Common myeloid progenitor, CD34-positive (primary cell): ENCODE measurements at regions not wholly inside any gene's neighbourhood (a gene's known extent, or its start where the extent isn't known, plus 50 kb on each side); places are given as distances from the start of the nearest gene placed in this dataset.
A peak's percentile ranks its signal among the peaks of the same experiment; 100 is the strongest.

Experiments used
- CTCF ChIA-PET: fragments of 350-600 bp; sonication (Branson Sonifier 250); formaldehyde crosslinking; loops from one replicate; lab custom pipeline; 2021; ENCODE audit warnings: antibody characterized with exemption; lab: Charles Lee
- POLR2A ChIA-PET: fragments of 350-600 bp; sonication (Branson Sonifier 250); formaldehyde crosslinking; loops from one replicate; lab custom pipeline; 2021; ENCODE audit warnings: antibody characterized with exemption; lab: Charles Lee
- DNase-seq, 3 donors: peaks; one replicate each; pipeline versions ENCODE4 v3.0.0 to v3.0.0-alpha.2; 2013
- H3K27ac ChIP-seq, 2 experiments: 1 replicate in 1 of 2; 2 replicates in 1 of 2; pipeline ENCODE4 v1.7.0; 2013; ENCODE audit warnings: inconsistent platforms in 2 of 2, low read length in 2 of 2, mild to moderate bottlenecking in 2 of 2, low read depth in 1 of 2, moderate library complexity in 1 of 2; ENCODE audit not compliant: severe bottlenecking in 2 of 2, insufficient read depth in 1 of 2, poor library complexity in 1 of 2
- H3K27me3 ChIP-seq, 5 experiments: replicated peaks in 2 of 5; 1 replicate in 3 of 5; 2 replicates in 2 of 5; pipeline versions ENCODE4 v1.6.1 to v1.7.0; 2013; ENCODE audit warnings: low read length in 4 of 5, mild to moderate bottlenecking in 2 of 5, moderate library complexity in 2 of 5, inconsistent platforms in 1 of 5; ENCODE audit not compliant: insufficient read depth in 5 of 5, control insufficient read depth in 4 of 5
- H3K36me3 ChIP-seq, 4 experiments: 1 replicate in 2 of 4; 2 replicates in 2 of 4; pipeline versions ENCODE4 v1.6.1 to v1.7.0; 2013; ENCODE audit warnings: low read length in 3 of 4, control low read depth in 1 of 4, mild to moderate bottlenecking in 1 of 4; ENCODE audit not compliant: control insufficient read depth in 4 of 4, insufficient read depth in 4 of 4
- H3K4me1 ChIP-seq, 4 experiments: 1 replicate in 3 of 4; 2 replicates in 1 of 4; pipeline versions ENCODE4 v1.6.1 to v1.7.1; 2013; ENCODE audit warnings: low read length in 3 of 4, mild to moderate bottlenecking in 3 of 4, control low read depth in 1 of 4, inconsistent platforms in 1 of 4, moderate library complexity in 1 of 4; ENCODE audit not compliant: control insufficient read depth in 4 of 4, insufficient read depth in 4 of 4; ENCODE audit errors: control extremely low read depth in 1 of 4
- H3K4me3 ChIP-seq, 7 experiments: 1 replicate in 4 of 7; 2 replicates in 3 of 7; pipeline versions ENCODE4 v1.5.1 to v1.7.0; 2013; ENCODE audit warnings: mild to moderate bottlenecking in 7 of 7, low read length in 6 of 7, moderate library complexity in 6 of 7, inconsistent platforms in 2 of 7, low read depth in 2 of 7, control low read depth in 1 of 7; ENCODE audit not compliant: insufficient read depth in 4 of 7, control insufficient read depth in 1 of 7; ENCODE audit errors: extremely low read depth in 1 of 7
- H3K9me3 ChIP-seq, 5 experiments: 1 replicate in 4 of 5; 2 replicates in 1 of 5; pipeline versions ENCODE4 v1.6.1 to v1.7.1; 2013; ENCODE audit warnings: low read length in 4 of 5, mild to moderate bottlenecking in 2 of 5, inconsistent platforms in 1 of 5, low read depth in 1 of 5, moderate library complexity in 1 of 5; ENCODE audit not compliant: control insufficient read depth in 4 of 5, insufficient read depth in 2 of 5; ENCODE audit errors: control extremely low read depth in 1 of 5
- WGBS: methylation state at CpG from one replicate; pipeline ENCODE4 v1.1.5; 2013; ENCODE audit not compliant: insufficient coverage; 5-methylcytosine and 5-hydroxymethylcytosine counted together

DNA sequence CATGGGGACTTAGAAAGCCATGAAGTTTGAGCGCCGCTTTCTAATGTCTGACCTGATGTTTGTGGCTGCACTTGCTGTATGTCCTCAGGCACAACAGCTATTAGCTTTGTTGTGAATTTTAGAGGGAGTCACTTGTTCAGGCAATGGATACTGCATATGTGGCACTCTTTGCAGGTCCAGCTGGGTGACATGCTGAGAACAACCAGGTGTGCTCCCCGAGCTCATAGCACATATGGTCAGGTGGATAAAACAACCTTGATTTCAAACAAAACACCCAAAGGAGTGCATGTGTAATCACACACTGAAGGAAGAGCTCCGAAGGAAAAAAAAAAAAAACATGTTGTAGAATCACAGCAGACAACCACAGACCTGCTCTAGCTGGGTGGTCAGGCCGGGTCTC, 178.6 kb downstream of the BACH1 start:
- CTCF ChIA-PET: interaction anchor here (1.2 to 5.5 kb wide), 6 partner anchors 10 to 566 kb away, joined by 3 to 45 read pairs (median 4); no protein-coding TSS in a partner anchor
- Histone ChIP-seq H3K4me1 (peaks cover 0 to under 1% (median 0%) of the 10 kb centered on the region in 4 experiments), H3K27ac (no peak overlapping the region)

GRCh38 chr21:29477941-29478340, 179.2 kb downstream of the BACH1 start:
- POLR2A ChIA-PET: no interaction called here
- Histone ChIP-seq H3K4me3 (no peak overlapping the region), H3K27ac (no peak overlapping the region), H3K27me3 (peaks cover 0 to 28% (median 11%) of the 10 kb centered on the region in 5 experiments), H3K9me3 (peaks cover 0 to 4% (median 0%) of the 10 kb centered on the region in 5 experiments), H3K36me3 (no peaks in the 10 kb centered on the region), H3K4me1 (peaks cover 0 to 4% (median 2%) of the 10 kb centered on the region in 4 experiments)
- DNase-seq: peak in 2 of 3 donors; percentile 17 to 21
- CTCF ChIA-PET: interaction anchor here (1.2 to 5.5 kb wide), 6 partner anchors 9 to 566 kb away, joined by 3 to 45 read pairs (median 4); no protein-coding TSS in a partner anchor
- 94% methylated on average over 5 of the region's 5 CpGs for WGBS

More for the DNA sequence above, 178.6 kb downstream of the BACH1 start:
- Histone ChIP-seq H3K36me3 (no peaks in the 10 kb centered on the region), H3K27me3 (peaks cover 0 to 28% (median 11%) of the 10 kb centered on the region in 5 experiments), H3K9me3 (peaks cover 0 to 4% (median 0%) of the 10 kb centered on the region in 5 experiments), H3K4me3 (no peak overlapping the region)
- DNase-seq: no peak
- POLR2A ChIA-PET: interaction anchor here (0.5 kb wide), 1 partner anchor 372 kb away, joined by 3 read pairs; no protein-coding TSS in a partner anchor
- 100% methylated on average over 4 of the region's 5 CpGs for WGBS

GRCh38 chr21:29481081-29481480, 182.4 kb downstream of the BACH1 start:
- Histone ChIP-seq H3K36me3 (no peaks in the 10 kb centered on the region), H3K4me3 (no peak overlapping the region), H3K27ac (no peak overlapping the region), H3K27me3 (peaks cover 0 to 40% (median 17%) of the 10 kb centered on the region in 5 experiments), H3K4me1 (peaks cover 0 to 4% (median 2%) of the 10 kb centered on the region in 4 experiments), H3K9me3 (peaks cover 0 to 13% (median 7%) of the 10 kb centered on the region in 5 experiments)
- DNase-seq: no peak
- ChIA-PET CTCF (no interaction called here), POLR2A (no interaction called here)
- 87% methylated on average over 3 of the region's 5 CpGs for WGBS

DNA sequence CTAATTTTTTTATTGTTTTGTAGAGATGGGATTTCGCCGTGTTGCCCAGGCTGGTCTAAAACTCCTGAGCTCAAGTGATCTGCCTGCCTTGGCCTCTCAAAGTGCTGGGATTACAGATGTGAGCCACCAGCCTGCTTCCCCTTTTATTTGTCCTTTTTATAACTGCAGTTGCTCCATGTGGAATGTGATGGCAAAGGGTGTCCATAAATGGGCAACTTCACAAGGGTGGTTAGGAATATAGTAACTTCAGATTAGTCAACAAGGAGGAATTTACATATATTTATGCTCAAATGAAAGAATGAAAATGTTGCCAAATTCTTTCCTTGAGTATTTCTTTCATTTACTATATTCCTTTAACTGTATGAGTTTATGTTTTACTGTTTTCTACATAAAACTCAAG, 182.9 kb downstream of the BACH1 start:
- CTCF ChIA-PET: no interaction called here
- POLR2A ChIA-PET: no interaction called here
- no peak overlapping the region for H3K27ac ChIP-seq
- peaks cover 0 to 41% (median 17%) of the 10 kb centered on the region in 5 experiments for H3K27me3 ChIP-seq
- peaks cover 0 to 4% (median 2%) of the 10 kb centered on the region in 4 experiments for H3K4me1 ChIP-seq
- 80% methylated on average over 2 of the region's 2 CpGs for WGBS
- H3K9me3 ChIP-seq: peaks cover 0 to 13% (median 7%) of the 10 kb centered on the region in 5 experiments
- DNase-seq: no peak
- H3K36me3 ChIP-seq: no peaks in the 10 kb centered on the region
- H3K4me3 ChIP-seq: no peak overlapping the region

DNA sequence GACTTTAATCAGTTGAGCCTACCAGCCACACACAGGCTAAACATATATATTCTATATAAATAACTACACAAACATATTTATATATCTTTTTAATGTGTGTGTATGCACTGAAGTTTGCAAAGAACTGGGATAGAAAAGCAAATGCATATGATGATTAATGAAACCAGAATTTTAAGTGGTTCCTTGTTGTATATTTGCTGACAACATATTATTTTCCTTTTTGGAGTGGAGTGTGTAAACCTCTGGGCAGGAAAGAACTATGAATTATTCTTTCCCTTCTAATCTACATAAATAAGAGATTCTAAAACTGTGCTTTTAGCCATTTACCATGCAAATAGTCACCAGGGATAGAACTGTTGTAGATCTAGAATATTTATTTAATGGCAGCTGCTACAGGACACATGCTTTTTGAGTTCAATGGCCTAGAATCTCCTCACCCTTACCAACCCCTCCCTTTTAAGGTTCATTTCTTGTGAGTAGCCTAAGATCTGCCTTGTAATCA, 187.6 kb downstream of the BACH1 start:
- no peak for DNase-seq
- ChIA-PET POLR2A (no interaction called here), CTCF (interaction anchor here (1.2 kb wide), 1 partner anchor 9 kb away, joined by 3 read pairs; no protein-coding TSS in a partner anchor)
- peaks cover 0 to 20% (median 5%) of the 10 kb centered on the region in 5 experiments for H3K27me3 ChIP-seq
- H3K4me1 ChIP-seq: peaks cover 0 to 4% (median 2%) of the 10 kb centered on the region in 4 experiments
- no peaks in the 10 kb centered on the region for H3K36me3 ChIP-seq
- no peak overlapping the region for H3K4me3 ChIP-seq
- peaks cover under 1 to 13% (median 7%) of the 10 kb centered on the region in 5 experiments for H3K9me3 ChIP-seq
- H3K27ac ChIP-seq: no peak overlapping the region
